ENCODE measurements at regions not wholly inside any gene's neighbourhood (a gene's known extent, or its start where the extent isn't known, plus 50 kb on each side); places are given as distances from the start of the nearest gene placed in this dataset.
A peak's percentile ranks its signal among the peaks of the same experiment; 100 is the strongest.

DNA sequence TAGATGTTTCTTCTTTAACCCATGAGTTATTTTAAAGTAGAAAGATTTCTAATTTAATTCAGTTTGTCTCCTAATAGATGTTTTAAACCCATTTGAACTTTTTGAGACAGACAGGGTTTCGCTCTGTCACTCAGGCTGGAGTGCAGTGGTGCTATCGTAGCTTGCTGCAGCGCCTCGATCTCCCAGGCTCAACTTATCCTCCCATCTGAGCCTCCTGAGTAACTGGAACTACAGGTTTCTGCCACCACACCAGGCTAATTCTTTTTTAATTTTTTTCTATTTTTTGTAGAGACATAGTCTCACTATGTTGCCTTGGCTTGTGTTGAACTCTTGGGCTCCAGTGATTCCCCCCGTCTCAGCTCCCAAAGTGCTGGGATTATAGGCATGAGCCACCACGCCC lies 53.0 kb upstream of the RAB18 start:
- DNase-seq, result no peak

DNA sequence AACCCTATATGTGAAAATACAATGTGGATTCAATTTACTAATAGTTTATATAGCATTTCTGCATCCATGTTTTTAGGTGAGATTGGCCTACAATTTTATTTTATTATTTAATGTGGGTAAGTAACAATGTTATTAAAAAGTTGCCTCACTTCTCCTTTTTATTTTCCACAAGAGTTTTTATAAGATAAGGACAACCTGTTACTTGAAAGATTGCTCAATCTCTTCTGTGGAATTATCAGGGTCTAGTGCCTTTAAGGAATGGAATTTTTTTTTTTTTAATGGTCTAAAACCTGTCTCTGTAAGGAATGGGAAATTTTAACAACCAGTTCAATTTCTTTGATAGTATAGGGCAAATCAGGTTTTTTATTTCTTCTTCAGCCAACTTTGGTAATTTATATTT lies 53.9 kb upstream of the RAB18 start:
- DNase-seq, result no peak

DNA sequence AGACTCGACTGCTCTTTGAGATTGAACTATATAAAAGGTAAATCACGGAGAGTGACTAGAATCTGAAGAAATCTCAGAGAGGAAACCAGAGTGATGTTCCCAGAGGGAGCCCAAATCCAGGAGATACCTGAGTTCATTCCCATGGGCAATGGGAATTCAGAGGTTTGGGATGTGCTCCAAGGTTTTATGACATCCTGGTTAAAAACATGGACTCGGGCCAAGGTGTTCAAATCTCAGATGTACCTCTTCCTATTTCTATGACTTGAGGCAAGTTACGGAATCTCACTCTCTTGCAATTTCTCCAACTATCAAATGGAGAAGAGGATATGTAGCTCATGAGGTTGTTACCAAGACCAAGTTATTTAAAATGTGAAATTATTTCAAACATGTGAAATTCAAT lies 54.5 kb upstream of the RAB18 start:
- DNase-seq, result no peak

DNA sequence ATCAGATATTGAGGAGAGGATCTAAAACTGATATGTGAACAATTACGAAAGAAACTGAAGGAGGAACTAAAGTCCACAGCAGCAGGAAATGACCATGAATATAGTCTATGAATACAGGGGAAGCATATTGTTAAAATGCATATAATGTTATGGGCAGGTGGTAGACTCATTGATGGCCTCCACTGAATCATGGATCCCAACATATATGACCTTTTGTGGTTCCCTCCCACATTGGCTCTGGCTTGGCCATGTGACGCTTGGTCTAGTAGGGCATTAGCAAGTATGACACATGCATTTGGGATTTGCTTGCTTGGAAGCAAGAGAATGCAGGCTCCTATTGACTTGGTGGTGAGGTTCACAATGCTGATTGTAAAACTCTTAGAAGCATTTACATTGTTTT lies 55.2 kb upstream of the RAB18 start:
- DNase-seq, result no peak

DNA sequence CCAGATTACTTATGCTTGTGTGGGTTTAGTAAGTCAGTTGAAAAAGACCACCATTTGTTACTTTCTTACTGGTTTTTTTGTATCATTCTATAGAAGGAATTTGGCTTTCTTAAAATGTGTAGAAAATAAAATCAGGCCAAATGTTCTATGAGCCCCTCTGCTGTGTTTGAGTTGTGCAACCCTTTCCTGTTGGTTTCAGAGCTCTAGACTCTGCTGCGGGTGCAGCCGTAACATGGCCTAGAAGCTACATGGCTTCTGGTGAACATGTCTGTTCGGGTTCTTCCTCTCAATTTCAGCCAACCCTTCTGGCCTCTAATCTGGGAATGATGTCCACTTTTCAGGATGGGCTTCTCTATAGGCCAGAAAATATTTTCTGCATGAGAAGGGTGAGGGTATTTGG lies 56.6 kb upstream of the RAB18 start:
- no peak for DNase-seq

DNA sequence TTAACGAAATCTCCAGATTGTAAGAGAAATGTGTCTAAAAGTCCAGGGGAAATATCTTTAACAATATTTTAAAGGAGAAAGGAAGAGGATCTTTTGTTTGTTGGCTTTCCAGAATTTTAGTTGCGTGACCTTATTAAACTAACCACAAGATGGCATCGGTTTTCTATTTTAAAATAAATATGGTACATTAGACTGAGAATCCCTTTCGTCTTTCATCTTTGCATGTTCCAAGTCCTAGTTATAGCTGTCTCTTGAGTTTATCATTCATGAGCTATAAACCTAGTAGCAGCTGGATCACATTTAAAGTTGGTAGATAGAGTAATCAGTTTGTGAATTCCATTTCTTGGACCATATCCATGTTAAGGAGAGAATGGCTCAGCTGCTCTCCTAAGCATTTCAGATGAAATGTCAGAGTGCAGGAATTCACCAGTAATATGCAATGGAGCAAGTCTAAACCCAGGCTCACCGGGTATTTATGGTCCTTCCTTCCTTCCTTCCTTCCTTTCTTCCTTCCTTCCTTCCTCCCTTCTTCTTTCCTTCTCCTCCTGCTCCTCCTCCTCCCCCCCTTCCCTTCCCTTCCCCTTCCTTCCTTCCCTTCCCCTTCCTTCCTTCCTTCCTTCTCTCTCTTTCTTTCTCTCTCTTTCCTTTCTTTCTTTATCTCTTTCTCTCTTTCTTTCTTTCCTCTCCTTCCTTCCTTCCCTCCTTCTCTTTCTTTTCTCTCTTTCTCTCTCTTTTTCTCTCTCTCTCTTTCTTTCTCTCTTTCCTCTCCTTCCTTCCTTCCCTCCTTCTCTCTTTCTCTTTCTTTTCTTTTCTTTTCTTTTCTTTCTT lies 57.8 kb upstream of the RAB18 start:
- DNase-seq, result peak; percentile 13

DNA sequence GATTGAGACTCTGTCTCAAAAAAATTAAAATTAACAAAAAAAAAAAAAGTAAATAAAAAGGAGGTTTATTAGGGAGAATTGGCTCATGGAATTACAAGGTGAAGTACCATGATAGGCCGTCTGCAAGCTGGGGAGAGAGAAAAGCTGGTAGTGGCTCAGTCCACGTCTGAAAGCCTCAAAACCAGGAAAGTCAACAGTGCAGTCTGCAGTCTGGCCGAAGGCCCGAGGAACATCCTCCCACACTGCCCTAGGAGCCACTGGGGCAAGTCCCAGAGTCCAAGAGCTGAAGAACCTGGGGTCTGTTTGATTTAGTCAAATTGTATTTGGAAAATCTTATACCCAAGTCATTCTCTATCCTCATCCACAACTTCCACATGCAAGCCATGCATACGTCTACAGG lies 59.0 kb upstream of the RAB18 start:
- DNase-seq, result no peak

DNA sequence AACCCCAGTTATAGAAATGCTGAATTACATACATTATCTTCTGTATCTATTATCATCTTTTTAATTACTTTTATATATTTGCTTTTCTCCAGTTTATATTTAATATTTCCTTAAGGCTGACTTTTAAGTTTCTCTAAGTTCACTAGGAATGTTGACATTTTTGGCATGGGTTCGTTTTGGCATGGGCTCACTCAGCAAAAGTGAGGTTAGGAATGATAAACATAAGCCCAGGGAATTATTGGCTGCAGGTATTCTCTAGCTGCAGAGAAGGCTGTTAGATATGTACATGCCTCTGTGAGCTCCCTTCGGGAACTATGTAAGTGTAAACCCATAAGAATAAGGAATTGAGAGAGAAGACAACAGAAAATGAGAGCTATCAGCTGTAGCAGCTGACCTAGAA lies 63.6 kb upstream of the RAB18 start:
- no peak for DNase-seq

DNA sequence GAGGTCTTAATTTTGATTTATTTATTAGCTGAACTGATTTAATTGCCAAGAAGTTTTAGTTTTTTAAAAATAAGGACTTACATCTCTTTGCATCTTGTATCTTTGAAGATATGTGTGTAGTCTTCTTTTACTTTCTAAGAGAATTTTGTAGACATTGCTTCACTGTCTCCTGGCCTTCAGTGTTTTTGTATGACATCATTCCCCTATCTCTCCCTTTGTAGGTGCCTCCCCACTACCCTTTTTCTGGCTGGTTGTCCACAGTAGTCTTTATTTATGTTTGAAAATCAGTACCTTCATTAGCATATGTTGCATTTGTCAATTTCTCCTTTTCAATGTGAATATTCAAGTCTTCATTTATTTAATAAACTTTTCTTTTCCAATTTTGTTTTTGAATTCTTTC lies 64.1 kb upstream of the RAB18 start:
- no peak for DNase-seq

DNA sequence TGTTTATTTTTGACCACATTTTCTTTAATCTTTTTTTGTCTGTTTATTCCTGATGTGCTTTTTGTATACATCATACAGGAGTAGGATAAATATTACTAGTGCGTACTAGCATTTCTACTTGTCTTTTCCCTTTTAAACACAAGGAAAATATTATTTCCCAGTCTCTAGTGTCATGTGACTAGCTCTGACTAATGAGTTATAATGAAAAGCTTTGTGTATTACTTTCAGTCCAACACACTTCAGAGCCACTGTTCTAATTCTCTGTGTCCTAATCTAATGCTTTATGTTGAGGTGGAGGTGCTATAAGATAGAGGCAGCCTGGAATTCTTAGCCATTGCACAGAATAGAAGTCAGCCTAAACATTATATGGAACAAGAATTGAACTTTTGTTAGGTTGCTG lies 65.0 kb upstream of the RAB18 start:
- no peak for DNase-seq

DNA sequence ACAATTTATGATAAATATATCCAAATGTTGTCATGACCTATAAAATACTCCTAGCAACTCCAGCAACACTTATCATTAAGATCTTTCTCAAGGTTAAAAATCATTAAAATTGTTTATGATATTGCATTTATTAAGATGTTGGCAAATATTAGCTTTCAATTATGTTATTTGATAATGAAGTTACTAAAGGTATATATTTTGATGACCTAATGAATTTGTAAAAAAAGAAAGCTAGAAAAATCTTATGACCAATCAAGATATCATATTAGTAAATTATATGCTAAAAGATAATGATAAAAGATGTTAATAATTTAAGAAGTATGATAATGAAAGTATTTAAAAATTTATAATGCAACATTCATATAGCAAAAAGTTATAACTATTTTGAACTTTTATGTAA lies 66.3 kb upstream of the RAB18 start:
- DNase-seq, result no peak

DNA sequence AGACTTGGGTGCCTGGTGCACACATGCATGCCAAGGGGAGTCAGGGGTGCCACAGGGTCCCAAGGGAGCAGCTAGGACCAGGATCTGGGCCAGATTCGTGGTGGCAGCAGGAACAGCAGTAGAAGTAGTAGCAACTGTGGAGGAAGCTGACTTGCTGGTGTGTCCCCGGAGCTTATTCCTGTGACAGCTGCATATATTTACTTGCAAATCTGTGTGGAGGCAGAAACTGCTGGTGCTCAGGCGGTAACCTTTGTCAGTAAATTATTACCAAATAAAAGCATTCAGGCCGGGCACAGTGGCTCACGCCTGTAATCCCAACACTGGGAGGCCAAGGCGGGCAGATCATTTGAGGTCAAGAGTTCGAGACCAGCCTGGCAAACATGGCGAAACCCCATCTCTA lies 67.4 kb upstream of the RAB18 start:
- DNase-seq, result no peak

DNA sequence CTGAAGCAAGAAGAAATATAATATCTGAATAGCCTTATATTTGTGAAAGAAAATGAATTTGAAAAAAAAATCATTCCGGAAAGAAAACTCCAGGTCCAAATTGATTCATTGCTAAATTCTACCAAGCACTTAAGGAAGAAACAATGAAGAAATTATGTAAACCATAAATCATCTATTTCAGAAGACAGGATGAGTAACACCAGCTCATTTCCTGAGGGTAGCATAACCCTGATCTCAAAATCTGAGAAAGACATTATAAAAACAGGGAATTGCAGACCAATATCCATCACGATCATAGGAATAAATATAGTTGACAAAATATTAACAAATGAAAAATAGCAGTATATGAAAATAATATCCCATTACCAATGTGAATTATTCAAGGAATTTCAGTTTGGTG lies 70.1 kb upstream of the RAB18 start:
- DNase-seq, result no peak

DNA sequence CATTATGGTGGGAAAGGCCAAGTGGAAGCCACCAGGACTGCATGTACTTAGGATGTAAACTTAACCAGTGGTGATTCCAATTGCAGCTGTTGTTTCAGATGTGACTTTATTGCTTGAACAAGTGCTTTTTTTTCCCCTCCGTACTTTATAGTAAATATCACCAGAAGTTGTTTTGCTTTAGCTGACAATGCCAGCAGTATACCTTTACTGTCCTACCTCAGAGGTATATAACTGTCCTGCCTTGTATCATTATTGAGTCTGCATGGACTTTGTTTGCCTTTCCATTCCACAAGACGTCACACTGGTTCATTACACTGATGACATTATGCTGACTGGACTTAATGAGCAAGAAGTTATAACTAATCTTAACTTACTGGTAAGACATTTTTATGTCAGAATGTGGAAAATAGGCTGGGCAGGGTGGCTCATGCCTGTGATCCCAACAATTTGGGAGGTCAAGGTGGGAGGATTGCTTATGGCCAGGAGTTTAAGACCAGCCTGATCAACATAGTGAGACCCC lies 77.1 kb upstream of the RAB18 start:
- DNase-seq, result no peak

DNA sequence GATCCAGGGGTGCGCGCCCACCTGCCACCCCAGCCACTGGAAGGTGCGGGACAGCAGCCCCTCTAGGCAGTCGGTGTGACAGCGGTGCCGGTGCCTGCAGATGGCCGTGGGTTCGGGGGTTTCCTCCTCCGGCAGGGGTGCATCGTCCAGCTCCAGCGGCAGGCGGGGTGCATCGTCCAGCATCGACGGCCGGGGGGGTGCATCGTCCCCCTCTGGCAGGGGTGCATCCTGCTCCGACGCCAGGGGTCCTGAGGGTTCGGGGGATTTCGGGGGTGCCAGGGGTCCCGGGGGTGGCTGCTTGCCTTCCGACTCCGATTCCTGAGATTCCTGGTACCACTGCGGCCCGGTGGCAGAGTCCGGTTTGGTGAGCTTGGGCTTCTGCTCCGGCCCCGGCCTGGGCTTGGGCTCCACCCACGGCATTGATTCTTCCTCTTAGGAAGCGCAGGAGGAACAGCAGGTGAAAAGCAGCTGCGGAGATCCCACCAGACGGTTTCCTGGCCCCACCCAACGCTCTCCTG lies 90.2 kb upstream of the RAB18 start:
- DNase-seq, result no peak

DNA sequence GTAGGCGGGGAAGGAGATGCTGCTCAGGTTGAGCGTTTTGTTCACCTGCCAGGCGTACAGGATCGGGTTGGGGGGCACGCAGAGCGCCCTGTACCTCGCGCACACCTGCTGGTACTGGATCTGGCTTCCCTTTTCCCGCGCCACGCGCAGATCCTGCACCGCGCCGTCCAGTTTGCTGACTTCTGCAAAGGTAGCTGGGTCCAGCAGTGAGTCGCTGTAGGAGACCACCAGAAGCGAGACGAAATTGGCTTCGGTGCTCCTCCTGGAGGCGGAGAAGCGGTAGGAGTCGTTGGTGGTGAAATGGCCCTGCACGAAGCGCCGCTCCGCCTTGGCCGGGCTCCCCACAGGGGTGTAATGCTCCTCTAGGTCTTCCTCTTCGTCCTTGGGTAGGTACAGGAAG lies 90.7 kb upstream of the RAB18 start:
- no peak for DNase-seq

DNA sequence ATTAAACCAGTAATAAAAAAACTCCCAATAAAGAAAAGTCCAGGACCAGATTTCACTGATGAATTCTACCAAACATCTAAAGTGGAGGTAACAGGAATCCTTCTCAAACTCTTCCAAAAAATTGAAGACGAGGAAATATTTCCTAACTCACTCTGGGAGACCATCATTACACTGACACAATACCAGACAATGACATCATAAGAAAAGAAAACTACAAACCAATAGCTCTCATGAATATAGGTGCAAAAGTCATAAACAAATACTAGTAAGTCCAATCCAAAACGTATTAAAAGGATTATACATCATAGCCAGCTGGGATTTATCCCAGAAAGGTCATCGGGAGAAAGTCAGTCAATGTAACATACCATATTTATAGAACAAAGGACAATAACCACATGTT lies 94.0 kb upstream of the RAB18 start:
- DNase-seq, result no peak

DNA sequence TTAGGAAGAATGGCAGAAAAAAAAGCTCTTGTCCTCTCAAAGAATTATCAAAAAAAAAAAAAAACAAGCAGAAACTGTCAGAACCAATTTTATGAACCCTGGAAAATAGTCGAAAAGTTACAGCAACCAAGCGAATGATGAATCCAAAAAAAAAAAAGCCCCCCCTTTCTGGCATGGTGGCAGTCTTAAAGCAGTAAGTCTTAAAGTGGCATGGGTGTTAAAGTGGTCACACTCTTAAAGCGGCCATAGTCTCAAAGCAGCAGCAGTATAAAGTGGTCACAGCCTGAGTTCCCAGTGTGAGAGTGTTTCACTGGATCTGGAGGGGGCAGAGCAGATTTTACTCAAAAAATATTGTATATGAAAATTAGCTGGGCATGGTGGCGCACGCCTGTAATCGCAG lies 96.8 kb upstream of the RAB18 start:
- no peak for DNase-seq

DNA sequence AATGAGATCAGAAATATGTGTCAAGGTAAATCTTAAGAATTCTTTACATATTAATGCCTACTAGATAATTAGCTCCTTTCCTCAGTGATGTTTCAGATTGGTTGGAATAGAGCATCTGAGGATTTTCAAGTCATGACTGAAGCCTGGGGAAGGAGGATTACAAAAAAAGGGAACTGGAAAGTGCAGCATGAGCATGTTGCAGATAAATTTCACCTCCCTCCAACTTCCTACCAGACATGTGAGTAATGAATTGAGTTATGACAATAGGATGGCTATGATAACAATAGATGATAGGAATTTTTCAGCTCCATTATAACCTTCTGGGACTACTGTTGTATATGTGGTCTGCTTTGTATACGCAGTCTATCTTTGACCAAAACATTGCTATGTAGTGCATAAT lies 104.2 kb upstream of the RAB18 start:
- DNase-seq, result no peak

DNA sequence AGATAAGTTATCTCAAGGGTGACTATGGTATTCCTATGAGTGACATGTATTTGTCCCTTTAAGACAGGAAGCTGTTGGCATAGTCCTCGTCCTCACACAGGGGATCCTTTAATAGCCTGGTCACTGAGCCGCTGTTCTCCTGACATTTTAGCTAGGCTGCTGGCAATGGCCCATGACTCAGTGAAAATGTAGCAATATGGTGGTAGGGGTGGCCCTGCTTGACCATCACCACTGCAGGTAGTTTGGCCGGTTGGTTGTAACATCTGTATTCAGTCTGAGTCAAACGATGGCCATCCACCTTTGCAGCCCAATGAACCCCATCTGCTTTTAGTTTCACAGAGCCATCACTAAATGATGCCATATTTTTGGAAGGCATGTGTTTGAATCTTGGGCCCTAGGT lies 110.1 kb upstream of the RAB18 start:
- no peak for DNase-seq

DNA sequence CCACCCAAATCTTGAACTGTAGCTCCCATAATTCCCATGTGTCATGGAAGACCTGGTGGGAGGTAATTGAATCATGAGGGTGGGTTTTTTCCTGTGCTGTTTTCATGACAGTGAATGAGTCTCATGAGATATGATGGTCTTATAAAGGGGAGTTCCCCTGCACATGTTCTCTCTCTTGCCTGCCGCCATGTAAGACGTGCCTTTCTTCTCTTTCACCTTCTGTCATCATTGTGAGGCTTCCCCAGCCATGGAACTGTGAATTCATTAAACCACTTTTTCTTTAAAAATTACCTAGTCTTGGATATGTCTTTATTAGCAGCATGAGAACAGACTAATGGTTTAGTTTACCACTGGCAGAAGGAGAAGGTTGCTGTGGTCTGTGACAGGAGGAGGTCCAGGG lies 111.5 kb upstream of the RAB18 start:
- no peak for DNase-seq

DNA sequence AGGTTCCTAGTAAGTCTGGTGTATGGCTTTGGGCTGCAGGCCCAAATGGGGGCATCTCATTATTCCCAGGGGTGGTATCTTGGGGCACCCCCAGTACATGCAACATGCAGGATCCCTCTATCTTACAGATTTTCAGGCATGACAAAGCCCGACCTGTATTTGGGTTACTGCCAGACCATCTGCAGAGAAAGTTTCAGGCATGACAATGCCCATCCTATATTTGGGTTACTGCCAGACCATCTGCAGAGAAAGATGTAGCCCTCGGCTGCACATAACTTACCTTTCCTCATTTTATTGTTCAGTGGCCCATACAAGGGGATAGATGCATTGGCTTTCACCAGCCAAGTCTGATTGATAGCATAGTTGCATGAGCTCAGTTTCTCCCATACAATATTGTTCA lies 112.2 kb upstream of the RAB18 start:
- DNase-seq, result peak; percentile 17

DNA sequence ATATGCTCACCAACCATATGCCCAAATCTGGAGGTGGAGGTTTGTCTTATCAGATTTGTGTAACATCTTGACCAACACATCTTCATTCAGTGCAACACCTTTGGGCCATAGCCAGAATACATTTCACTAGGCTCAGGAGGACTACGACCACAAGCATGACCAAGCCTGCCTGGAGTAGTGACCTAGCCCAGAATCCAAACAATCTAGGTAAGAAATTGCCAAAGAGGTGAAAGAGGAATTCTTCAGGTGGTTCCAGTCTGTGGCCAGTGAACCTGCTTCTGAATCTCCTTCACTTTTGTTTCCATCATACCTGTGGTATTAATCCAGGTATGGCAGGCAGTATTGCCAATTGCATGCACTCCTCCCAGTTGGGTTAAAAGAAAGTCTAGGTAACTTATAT lies 112.8 kb upstream of the RAB18 start:
- no peak for DNase-seq

DNA sequence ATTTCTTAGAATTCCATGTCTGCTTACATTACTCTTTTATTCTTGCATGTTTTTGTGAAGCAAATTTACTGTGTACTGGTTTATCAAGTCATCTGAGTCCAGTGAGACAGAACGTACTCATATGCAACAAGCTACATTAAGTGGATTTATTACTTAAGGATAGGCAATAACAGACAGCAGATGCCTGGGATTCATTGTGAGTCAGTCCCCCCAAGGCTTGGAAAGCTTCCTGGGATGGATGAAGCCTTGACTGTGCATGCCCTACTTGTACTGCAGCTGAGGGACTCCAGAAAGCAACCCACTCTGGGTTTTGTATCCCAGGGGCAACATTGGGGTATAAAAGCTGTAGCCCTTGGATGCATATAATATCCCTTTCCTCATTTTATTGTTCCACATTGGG lies 113.4 kb upstream of the RAB18 start:
- no peak for DNase-seq

DNA sequence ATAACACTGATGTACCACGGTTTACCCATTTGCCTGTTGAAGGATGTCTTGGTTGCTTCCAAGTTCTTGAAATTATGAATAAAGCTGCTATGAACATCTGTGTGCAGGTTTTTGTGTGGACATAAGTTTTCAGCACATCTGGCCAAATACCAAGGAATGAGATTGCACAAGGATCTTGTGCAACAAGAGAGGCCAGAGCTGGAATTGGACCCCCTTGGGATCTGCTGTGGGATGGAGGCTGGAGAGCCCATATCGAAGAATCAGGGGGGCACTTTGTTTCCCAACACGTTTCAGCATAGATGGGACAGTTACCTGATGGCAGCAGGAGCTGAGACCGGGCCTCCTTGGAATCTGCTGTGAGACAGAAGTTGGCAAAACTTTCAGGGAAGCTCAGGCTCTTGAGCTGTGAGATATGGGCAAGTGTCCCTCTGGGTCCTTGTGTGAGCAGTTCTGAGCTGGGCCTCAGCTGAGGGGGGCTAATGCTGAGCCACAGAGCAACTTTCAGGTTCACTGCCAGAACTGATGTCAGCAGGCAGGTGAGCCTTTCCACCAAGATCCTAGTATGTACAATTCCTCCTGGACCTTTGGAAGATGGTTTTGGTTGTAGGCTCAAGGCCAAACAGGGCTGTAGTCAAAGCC lies 115.2 kb upstream of the RAB18 start:
- DNase-seq, result no peak
